Activated CD4-positive, alpha-beta T cell treated with anti-CD3 and anti-CD28 coated beads, Interleukin-2, amount 50 U/mL, for 48 hours (primary cell): ENCODE measurements at regions not wholly inside any gene's neighbourhood (a gene's known extent, or its start where the extent isn't known, plus 50 kb on each side); places are given as distances from the start of the nearest gene placed in this dataset.

Experiments
- DNase-seq, 2 experiments: peaks; one replicate each; pipeline ENCODE4 v3.0.0-alpha.2; 2020

- DNase-seq, result no peak
Measured at GRCh38 chr4:3343358-3343757, 50.5 kb downstream of the RGS12 start.

DNA sequence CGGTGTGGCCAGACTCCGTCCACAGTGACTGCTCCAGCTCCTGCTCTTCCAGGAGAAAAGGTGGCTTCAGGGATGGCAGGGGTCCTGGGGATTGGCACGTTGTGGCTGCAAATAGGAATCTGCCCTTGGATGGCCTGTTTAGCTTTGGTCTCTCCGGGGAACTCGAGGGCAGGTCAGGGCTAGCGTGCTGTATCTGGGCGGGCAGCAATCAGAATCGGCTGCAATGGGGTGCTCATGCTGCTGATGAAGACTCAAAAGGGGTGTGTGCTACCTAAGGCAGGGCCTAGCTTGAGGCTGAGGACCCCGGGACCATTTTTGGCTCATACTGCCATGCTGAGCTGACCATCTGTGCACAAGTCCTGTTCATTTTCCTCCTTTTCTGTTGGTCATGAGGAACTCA, 51.3 kb downstream of the RGS12 start:
- DNase-seq, result no peak

- no peak for DNase-seq
Measured at GRCh38 chr4:3344596-3344995, 51.8 kb downstream of the RGS12 start.

- no peak for DNase-seq
Measured at GRCh38 chr4:3345384-3345783, 52.6 kb downstream of the RGS12 start.

DNA sequence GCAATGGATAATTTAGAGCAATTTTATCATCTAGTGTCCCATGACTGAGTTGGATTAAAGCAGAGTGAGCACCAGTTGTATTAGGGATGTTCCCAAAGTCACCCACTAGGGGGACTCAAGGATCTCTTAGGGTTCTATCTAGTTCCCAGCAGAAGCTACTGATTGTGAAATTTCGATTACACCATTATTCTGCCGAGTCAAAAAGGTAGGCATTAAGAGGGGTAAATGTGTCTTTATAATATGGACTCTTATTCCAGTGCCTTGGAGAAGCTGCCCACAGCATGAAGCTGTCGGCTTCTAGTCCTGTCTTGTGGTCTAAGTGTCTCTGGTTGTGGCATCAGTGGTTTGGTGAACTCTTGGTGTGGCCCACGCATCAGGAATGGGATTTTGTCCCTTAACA, 53.3 kb downstream of the RGS12 start:
- peak in 1 of 2 experiments; percentile 36 for DNase-seq

GRCh38 chr4:3347871-3348270, 55.0 kb downstream of the RGS12 start:
- no peak for DNase-seq

GRCh38 chr4:3348621-3349020, 55.8 kb downstream of the RGS12 start:
- DNase-seq, result no peak

- DNase-seq, result no peak
Measured at GRCh38 chr4:3349116-3349515, 56.3 kb downstream of the RGS12 start.

DNA sequence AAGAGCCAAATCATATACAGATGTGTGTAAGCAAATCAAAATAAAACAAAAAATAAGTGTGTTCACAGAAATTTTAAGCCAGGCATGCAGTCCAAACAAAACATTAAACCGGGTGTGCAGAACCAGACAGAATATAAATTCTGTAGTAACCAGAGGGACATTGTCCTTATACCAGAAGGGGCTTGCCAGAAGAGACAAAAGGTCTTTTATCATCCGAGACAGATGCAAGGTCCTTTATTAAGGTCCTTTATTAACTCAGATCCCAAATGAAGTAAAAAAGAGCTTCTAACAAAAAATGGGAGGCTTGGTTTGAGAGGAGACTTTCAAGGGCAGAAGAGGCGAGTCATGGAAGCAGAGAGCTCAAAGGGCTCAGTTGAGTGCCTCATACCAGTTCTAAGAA, 59.2 kb downstream of the RGS12 start:
- no peak for DNase-seq

DNA sequence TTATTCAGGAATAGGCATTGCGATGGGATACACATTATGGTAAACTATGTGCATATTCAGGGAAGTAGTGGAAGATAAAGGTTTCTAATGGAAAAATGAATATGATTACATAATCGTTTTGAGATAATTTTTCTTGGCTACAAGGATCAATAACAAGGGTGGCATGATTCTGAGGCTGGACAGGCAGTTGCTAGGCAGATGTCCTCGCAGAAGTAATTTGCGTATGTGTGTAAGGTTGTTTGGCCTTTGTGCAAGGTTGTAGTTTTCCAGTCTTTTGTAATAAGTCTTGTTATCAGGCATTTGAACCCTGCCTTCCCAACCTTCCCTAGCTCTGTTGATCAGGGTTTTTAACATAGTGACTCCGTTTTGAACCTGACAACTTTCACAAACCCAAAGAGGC, 59.7 kb downstream of the RGS12 start:
- no peak for DNase-seq

DNA sequence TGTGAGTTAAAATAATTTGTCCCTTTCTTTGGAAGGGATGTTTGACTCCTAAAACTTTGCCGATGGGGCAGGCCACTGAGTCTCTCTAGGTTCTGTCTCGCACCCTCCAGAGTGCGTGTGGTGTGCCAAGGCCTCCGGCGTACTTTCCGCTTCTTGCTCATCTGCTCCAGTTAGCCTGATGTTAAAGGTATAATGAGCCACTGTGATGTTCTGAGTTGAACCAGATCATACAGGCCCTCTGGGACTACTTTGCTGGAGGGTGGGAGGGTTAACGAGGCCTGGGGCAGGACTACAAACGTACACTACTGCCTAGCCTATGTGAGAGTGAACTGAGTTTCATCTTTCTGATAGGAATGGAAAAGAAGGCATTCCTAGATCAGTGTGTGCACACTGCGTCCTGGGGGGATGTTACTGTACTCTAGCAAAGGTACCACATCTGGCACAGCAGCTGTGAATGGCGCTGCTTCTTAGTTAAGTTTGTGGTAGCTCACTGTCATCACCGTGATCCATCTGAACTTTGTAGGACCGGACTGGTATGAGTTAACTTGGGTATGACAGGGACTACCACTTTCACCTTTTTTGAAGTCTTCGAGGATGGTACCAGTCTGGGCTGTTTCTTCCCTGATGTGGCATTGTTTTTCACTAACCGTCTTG, 60.2 kb downstream of the RGS12 start:
- DNase-seq, result no peak

GRCh38 chr4:3353752-3354454, 61.1 kb downstream of the RGS12 start:
- no peak for DNase-seq

- no peak for DNase-seq
Measured at GRCh38 chr4:3354455-3354811, 61.6 kb downstream of the RGS12 start.

- DNase-seq, result no peak
Measured at GRCh38 chr4:3355266-3355748, 62.5 kb downstream of the RGS12 start.

- no peak for DNase-seq
Measured at GRCh38 chr4:3358656-3359055, 65.8 kb downstream of the RGS12 start.

GRCh38 chr4:3360777-3361176, 68.0 kb downstream of the RGS12 start:
- no peak for DNase-seq

DNA sequence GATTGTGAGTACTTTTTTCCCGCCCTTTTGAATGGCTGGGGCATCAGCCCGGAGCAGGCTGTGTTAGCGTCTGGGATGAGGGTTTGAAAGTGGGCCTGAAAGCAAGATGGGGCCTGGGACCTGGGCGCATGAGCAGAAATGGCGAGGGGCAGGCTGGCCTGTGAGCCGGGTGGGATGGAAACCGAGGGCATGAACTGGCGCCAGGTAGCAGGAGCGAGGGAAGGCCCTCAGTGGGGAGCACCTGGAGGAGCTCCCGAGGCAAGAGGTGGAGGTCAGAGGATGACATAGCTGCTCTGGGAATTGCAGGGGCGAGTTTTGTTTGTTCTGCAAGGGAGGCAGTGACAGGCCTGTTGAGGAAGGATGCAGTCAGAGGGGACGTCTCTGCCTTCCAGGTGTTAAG, 68.6 kb downstream of the RGS12 start:
- no peak for DNase-seq

DNA sequence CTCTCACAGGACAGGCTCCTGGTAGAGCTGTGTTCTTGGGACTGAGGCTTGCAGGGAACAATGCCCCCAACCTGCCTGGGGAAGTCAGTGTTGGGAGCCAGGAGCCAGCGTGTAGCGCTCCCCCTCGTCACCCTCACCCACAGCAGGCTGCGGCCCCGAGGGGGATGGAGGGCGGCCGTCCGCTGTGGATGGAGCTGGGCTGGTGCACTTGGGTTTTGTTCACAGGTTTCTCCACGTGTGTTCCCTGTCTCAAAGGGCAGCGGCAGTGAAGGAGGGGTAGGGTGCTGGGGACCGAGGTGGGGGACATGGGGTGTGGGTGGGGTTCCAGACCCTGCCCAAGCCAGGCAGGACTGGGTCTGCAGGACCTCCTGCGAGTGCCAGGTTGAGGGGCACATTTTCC, 69.1 kb downstream of the RGS12 start:
- no peak for DNase-seq

GRCh38 chr4:3362431-3363287, 69.8 kb downstream of the RGS12 start:
- no peak for DNase-seq

DNA sequence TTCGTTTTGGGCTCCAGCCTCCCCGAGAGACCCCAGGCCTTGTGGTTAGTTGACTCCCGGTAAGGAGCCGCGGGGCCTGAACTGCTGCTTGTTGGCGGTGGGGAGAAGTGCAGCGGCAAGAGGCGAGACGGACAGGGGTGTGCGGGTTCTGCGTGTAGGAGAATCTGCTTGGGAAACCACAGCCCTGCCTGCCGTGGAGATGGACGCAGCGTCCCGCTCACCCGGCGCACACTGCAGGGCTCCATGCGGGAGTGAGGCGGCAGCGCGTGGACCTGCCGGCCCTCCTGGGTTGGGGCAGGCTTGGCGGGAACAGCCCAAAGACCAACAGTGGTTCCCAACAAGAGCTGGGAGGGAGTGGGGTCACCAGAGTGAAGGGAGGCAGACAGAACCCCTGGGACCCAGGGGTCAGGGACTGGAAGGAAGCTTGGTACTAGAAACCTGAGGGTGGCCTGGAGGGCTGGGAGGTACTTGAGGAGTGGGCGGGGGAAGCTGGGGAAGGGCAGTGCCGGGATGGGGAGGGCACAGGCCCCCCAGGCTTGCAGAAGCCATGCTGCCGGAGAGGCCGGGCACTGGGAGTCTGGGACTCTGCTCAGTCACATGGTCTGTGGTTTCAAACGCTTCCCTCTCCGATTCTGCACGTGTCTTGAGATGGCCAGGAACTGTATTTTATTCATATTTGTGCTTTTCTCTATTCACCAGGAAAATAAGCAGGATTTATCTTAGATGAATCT, 70.8 kb downstream of the RGS12 start:
- no peak for DNase-seq

GRCh38 chr4:3364199-3364598, 71.4 kb downstream of the RGS12 start:
- no peak for DNase-seq

DNA sequence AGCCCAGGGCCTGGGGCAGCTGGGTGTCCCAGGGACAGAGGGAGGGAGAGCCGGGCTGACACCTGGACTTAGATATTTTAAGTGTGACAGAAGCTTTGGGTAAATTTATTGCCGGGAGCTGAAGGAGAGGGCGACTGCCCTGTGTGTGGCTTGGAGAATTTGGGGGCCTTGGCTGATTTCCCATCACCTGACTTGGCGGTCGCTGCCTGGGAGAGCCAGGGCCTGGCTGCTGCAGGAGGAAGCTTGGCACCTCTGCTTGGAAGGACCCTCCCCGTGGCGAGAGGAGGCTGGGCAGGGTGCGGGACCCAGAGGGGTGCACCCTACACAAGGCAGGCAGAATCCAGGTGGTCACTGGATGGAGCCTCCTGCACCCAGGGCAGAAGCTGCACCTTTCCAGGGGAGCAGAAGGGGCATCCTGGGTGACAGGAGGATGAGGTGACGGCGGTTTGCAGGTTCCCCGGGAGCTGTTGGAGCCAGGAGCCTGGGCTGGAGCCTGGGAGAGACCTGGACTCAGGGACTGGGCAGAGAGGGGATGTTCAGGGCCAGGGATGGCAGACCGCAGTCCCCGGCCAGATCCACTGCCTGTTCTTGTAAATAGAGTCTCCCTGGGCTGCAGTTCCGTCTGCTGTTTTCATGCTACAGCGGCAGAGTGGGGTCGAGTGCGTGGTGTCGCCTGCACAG, 72.0 kb downstream of the RGS12 start:
- no peak for DNase-seq

GRCh38 chr4:3365326-3365725, 72.5 kb downstream of the RGS12 start:
- DNase-seq, result no peak
